Stimulated activated CD4-positive, alpha-beta T cell treated with anti-CD3 and anti-CD28 coated beads, TNF-alpha, amount 100 ng/mL, for 48 hours (primary cell): ENCODE measurements at regions not wholly inside any gene's neighbourhood (a gene's known extent, or its start where the extent isn't known, plus 50 kb on each side); places are given as distances from the start of the nearest gene placed in this dataset.

Experiments used
- DNase-seq, 3 donors: peaks; one replicate each; pipeline ENCODE4 v3.0.0-alpha.2; 2020; ENCODE audit warnings: low read depth in 3 of 3

GRCh38 chr14:97393244-97393643 is 596.1 kb downstream of the VRK1 start:
- DNase-seq = no peak

GRCh38 chr14:97395068-97395467 is 597.9 kb downstream of the VRK1 start:
- DNase-seq = no peak

- DNase-seq = no peak
These were observed 604.5 kb downstream of the VRK1 start for GRCh38 chr14:97401714-97402113.

GRCh38 chr14:97402279-97402678 is 605.1 kb downstream of the VRK1 start:
- DNase-seq = no peak

GRCh38 chr14:97407701-97408407 is 610.7 kb downstream of the VRK1 start:
- no peak for DNase-seq

GRCh38 chr14:97408503-97408902 is 611.3 kb downstream of the VRK1 start:
- DNase-seq = no peak

GRCh38 chr14:97408937-97409815 is 612.0 kb downstream of the VRK1 start:
- peak; percentile 21 to 40 (median 23) for DNase-seq

- no peak for DNase-seq
These were observed 613.8 kb downstream of the VRK1 start for GRCh38 chr14:97410667-97411620.

- DNase-seq = no peak
These were observed 614.9 kb downstream of the VRK1 start for GRCh38 chr14:97411938-97412612.

- no peak for DNase-seq
These were observed 615.9 kb downstream of the VRK1 start for GRCh38 chr14:97413022-97413539.

- no peak for DNase-seq
These were observed 617.0 kb downstream of the VRK1 start for GRCh38 chr14:97413966-97414717.

GRCh38 chr14:97414718-97415098 is 617.5 kb downstream of the VRK1 start:
- DNase-seq = no peak

GRCh38 chr14:97415907-97416306 is 618.7 kb downstream of the VRK1 start:
- no peak for DNase-seq

- no peak for DNase-seq
These were observed 619.4 kb downstream of the VRK1 start for GRCh38 chr14:97416550-97416949.

- DNase-seq = no peak
These were observed 620.1 kb downstream of the VRK1 start for GRCh38 chr14:97417331-97417730.

- no peak for DNase-seq
These were observed 623.0 kb downstream of the VRK1 start for GRCh38 chr14:97420211-97420610.

GRCh38 chr14:97426776-97427175 is 629.6 kb downstream of the VRK1 start:
- DNase-seq = no peak

GRCh38 chr14:97428808-97429440 is 631.7 kb downstream of the VRK1 start:
- no peak for DNase-seq

- DNase-seq = no peak
These were observed 635.4 kb downstream of the VRK1 start for GRCh38 chr14:97432586-97432985.
